HL-60 (cell line): ENCODE measurements at regions not wholly inside any gene's neighbourhood (a gene's known extent, or its start where the extent isn't known, plus 50 kb on each side); places are given as distances from the start of the nearest gene placed in this dataset.

Experiments used
- DNase-seq, 2 experiments: peaks; one replicate each; pipeline ENCODE4 v3.0.0-alpha.2; 2010 to 2020; ENCODE audit warnings: low read depth in 1 of 2, low spot score in 1 of 2
- H3K27ac ChIP-seq: fragments of 250-450 bp; sonication (Bioruptor Pico); replicated peaks from 2 replicates; pipeline ENCODE4 v1.5.1; 2020; ENCODE audit warnings: mild to moderate bottlenecking, moderate library complexity
- H3K27me3 ChIP-seq: fragments of 250-450 bp; sonication (Bioruptor Pico); 2 replicates; pipeline ENCODE4 v1.5.1; 2021; ENCODE audit warnings: mild to moderate bottlenecking, moderate library complexity; ENCODE audit not compliant: insufficient read depth, poor library complexity, severe bottlenecking
- H3K4me3 ChIP-seq: replicated peaks from 2 replicates; pipeline ENCODE4 v1.5.1; 2011; ENCODE audit warnings: mild to moderate bottlenecking, control low read depth, low read length; ENCODE audit not compliant: insufficient read depth
- CTCF ChIP-seq: IDR thresholded peaks from one replicate; pipeline ENCODE4 v1.5.1; 2011; ENCODE audit warnings: low read length, control low read depth, inconsistent platforms; ENCODE audit not compliant: insufficient read depth
- GABPA ChIP-seq: IDR thresholded peaks from 2 replicates; pipeline ENCODE4 v1.6.1; 2012; ENCODE audit warnings: low read depth
- POLR2AphosphoS5 ChIP-seq: IDR thresholded peaks from 2 replicates; pipeline ENCODE4 v1.6.1; 2012; ENCODE audit warnings: low read depth
- REST ChIP-seq: IDR thresholded peaks from 2 replicates; pipeline ENCODE4 v1.6.1; 2012; ENCODE audit warnings: low read depth; ENCODE audit not compliant: insufficient replicate concordance
- SPI1 ChIP-seq: IDR thresholded peaks from 2 replicates; pipeline ENCODE4 v1.6.1; 2012; ENCODE audit warnings: low read depth, mild to moderate bottlenecking, borderline replicate concordance

- Histone ChIP-seq H3K27me3 (no peaks in the 10 kb centered on the region), H3K27ac (no peak overlapping the region)
- TF ChIP-seq SPI1 (no peak), CTCF (no peak), REST (no peak), POLR2AphosphoS5 (no peak), GABPA (no peak)
Observed at GRCh38 chr9:29875547-29875946, 2302.3 kb upstream of the C9orf72 start.

GRCh38 chr9:29882767-29883166, 2309.5 kb upstream of the C9orf72 start:
- TF ChIP-seq REST (no peak), GABPA (no peak), POLR2AphosphoS5 (no peak), CTCF (no peak), SPI1 (no peak)
- no peaks in the 10 kb centered on the region for H3K27me3 ChIP-seq
- no peak for DNase-seq
- H3K27ac ChIP-seq: no peak overlapping the region
- no peak overlapping the region for H3K4me3 ChIP-seq

More at GRCh38 chr9:29875547-29875946, 2302.3 kb upstream of the C9orf72 start:
- DNase-seq: no peak
- H3K4me3 ChIP-seq: no peak overlapping the region

- no peak for DNase-seq
- no peak overlapping the region for H3K27ac ChIP-seq
- no peak for TF ChIP-seq GABPA
- no peak for TF ChIP-seq POLR2AphosphoS5
- no peak overlapping the region for H3K4me3 ChIP-seq
- no peaks in the 10 kb centered on the region for H3K27me3 ChIP-seq
Observed at GRCh38 chr9:29906065-29906464, 2332.8 kb upstream of the C9orf72 start.

- no peak overlapping the region for H3K4me3 ChIP-seq
- TF ChIP-seq POLR2AphosphoS5 (no peak), REST (no peak), CTCF (no peak), SPI1 (no peak), GABPA (no peak)
- no peaks in the 10 kb centered on the region for H3K27me3 ChIP-seq
- no peak overlapping the region for H3K27ac ChIP-seq
- no peak for DNase-seq
Observed at GRCh38 chr9:29928072-29928471, 2354.8 kb upstream of the C9orf72 start.
